ENCODE measurements at regions not wholly inside any gene's neighbourhood (a gene's known extent, or its start where the extent isn't known, plus 50 kb on each side); places are given as distances from the start of the nearest gene placed in this dataset.

DNA sequence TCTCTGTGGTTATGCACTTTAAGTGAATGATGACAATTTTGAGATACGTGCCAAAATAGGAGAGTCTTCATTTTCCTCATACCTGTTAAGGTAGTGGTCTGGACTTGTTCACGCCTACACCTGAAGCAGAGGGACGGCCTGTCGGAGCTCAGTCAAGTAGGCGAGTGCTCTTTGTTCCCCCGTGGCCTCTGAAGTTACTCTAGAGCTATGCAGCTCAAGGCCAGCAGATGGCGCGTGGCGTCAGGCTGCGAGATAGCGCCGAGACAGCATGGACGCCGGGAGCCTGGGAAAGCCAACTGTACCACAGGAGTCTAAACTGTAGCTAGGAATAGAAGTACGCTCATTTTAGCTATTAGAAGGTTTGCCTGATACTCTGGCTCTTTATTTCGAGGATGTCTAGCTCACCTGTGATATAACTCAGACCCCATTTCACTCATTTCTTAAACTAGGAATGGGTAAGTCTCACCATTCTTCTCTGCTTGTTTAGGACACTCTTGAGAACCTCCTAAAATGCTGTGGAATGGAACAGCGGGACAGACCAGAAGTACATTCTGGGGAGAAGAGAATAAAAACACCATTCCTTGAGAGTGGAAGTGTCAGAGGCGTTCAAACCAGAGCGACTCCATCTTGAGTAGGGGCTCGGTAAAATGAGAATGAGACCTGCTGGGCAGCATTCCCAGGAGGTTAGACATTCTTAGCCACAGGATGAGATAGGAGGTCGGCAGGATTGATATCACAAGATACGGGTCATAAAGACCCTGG is 267.4 kb upstream of the HMGA2 start:
- DNase-seq (ENCODE audit: low spot score) = peak; percentile 89

DNA sequence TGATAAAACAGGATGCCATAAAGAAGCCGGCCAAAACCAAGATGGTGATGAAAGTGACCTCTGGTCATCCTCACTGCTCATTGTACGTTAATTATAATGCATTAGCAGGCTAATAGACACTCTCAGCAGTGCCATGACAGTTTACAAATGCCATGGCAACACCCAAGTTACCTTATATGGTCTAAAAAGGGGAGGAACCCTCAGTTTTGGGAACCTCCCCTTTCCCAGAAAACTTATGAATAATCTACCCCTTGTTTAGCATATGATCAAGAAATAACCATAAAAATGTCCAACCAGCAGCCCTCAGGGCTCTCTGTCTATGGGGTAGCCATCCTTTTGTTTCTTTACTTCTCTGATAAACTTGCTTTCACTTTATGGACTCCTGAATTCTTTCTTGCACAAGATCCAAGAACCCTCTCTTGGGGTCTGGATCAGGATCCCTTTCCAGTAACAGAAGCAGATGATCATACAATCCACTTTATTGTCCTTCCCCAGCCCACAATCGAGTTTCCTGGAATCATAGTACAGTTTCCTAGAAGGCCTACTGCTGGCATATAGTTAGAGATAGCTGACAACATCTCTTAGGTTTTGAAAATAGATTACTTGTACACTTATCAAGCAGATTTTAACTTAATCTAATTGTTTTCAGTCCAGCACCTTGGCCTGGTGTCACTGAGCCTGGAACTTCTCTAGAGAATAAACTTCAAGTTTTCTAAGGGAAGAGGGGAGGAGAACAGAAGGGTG is 266.7 kb upstream of the HMGA2 start:
- no peak for DNase-seq (ENCODE audit: low spot score)

DNA sequence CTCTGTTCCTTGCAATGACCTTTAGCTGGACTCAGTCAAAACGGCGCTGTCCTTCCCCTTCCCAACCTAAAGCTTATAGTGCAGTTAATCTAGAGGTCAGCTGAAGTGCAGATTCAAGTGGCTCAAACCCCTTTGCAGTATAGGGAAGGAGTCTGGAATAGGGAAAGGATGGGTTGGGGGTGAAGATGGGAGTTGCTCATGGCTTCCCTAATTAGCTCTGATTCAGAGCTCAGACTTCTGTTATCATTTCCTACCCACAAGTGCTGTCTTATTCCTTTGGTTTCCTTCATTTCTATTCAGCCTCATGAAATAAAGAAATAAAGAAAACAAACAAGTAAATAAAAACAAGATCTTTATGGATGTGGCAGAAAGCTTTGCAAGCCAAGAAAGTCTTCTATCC is 264.0 kb upstream of the HMGA2 start:
- DNase-seq (ENCODE audit: low spot score) = no peak

DNA sequence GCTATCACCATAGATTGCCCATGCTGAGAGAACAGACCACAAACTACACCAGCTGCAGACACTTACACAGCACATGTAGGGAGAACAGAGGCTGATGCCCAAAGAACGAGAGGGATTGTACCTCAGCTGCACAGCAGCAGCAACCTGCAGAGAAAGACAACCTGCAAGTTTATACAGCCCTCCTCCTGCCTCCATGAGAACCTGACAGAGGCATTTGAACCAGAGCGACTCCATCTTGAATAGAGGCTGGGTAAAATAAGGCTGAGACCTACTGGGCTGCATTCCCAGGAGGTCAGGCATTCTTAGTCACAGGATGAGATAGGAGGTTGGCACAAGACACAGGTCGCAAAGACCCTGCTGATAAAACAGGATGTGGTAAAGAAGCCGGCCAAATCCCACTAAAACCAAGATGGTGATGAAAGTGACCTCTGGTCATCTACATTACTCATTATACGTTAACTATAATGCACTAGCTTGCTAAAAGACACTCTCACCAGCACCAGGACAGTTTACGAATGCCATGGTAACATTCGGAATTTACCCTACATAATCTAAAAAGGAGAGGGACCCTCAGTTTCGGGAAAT is 262.4 kb upstream of the HMGA2 start:
- peak; percentile 82 for DNase-seq (ENCODE audit: low spot score)

DNA sequence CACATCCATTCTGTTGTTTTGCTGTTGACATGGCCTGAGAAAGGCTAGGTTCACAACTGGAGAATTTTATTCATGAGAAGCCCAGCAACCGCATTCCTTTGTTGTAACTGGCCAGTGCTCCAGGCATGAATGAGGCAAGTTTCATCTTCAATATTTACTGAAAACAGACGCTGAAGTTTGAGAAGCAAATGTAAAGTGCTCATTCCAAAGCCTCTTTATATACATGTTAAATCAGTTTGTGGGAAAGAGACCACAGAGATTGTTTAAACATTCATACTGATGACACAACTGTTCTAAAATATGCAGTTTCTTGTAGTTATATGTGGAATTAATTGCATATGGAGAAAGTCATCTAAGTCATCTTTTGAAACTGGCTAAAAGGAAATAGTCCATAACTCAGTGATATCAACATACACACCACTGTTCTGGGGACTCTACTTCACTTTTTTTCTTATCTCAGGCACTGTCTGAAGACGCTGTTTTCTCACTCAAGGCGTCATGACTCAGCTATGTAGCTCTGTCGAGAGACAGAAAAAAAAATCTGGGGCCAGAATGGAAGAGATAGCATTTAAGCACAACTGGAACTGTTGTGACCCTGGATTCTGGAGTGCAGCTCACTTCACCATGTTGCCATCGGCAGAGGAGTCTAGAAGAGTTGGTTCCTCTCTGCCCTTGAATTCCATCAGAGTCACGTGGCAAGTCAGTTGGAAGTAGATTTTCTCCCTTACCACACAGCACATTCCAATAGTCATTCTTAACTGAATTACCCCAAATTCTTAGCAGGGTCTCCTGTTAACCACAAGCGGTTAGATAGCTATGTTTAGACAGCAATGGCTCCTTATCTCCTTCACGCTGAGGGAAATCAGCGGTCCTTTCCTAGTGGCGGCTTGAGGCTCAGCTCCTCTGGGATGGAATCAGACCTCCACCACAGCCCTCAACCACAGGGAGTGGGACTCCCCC is 258.4 kb upstream of the HMGA2 start:
- peak; percentile 37 for DNase-seq (ENCODE audit: low spot score)

DNA sequence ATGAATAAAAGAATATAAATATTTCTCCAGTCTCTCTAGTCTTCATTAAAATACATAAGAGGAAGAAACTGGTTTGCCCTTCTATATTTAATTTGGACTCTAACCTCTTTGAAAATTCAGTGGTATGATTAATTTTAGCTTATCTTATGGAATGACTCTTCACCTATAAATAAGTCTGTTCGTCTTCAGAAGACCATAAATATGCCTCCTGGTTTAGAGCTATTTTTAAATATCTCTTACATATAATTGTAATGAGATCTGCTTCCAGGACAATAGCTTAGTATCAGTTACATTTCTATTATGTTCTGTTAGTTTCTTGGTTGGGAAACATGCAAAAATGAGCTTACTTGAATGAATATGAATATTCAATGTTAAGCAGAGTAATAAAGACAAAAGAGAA is 257.5 kb upstream of the HMGA2 start:
- no peak for DNase-seq (ENCODE audit: low spot score)

- DNase-seq (ENCODE audit: low spot score) = no peak
Measured at GRCh38 chr12:65567820-65568219, 256.5 kb upstream of the HMGA2 start.

DNA sequence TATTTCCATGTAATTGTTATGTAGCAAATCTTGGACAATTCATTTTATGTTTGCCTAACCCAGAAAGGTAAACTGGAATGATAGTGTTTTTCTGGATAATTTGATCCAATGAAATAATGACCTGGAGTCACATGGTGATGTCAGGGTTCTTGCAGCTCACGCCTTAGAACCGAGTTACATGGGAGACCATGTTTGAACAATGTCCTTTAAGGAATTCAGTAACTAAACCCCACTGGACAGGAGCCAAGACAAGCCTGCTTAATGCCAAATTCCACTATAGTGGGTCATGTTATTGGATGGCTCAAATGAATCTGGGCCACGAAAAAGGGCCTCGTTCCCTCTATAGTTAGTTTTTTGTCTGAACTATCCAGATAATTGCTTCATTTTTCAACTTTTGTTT is 255.8 kb upstream of the HMGA2 start:
- peak; percentile 82 for DNase-seq (ENCODE audit: low spot score)

DNA sequence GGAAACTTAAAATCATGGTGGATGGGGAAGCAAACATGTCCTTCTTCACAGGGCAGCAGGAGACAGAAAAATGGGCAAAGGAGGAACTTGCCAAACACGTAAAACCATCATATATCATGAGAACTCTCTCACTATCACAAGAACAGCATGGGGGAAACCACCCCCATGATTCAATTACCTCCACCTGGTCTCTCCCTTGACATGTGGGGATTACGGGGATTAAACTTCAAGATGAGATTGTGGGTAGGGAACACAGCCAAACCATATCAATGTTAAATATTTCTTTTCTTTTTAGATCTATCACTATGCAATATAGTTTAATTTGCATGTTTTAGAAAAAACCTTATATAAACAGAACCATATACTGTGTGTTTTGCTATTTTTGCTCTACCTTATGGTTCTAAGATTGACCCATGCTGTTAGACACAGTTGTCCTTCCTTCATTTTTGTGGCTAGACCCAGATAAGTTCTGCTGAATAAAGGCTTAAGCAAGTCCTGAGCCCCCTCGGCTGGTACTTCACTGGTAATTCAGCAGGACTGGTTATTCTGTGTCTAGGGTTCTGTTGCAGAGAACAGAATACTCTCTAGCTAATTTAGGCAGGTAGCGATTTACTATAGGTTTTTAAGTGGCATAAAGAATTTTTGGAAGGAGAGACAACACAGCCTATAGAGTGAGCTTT is 253.7 kb upstream of the HMGA2 start:
- no peak for DNase-seq (ENCODE audit: low spot score)

DNA sequence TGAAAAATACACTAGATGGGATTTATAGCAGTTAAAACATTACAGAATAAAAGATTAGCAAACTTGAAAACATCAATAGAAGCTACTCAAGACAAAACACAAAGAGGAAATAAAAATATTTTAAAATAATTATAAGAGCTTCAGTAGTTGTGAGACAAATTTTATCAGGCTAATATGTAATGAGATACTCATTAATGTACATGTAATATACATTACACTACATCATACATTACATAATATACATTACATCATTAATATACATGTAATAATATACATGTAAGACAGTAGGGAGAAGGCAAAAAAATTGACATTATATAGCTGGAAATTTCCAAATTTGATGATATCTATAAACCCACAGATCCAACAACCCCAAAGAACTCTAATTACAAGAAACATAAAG is 249.4 kb upstream of the HMGA2 start:
- no peak for DNase-seq (ENCODE audit: low spot score)

DNA sequence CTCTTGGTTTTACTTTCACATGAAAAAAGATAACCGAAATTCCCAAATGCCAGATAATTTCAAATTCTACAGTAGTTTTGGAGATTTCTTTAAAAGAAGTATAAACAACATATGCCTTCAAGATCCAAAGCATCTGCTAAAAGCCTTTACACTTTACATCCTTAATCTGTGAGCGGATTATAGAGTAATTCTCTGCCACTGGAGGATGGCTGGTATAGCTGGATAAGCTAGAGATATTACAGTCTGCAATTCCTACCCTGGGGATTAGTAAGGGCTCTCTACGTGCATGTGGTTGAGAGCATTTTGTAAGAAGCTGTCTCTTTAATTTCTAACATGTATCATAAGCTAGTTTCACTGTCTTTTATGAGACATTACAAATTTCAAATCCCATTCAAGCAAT is 240.3 kb upstream of the HMGA2 start:
- DNase-seq (ENCODE audit: low spot score) = no peak

DNA sequence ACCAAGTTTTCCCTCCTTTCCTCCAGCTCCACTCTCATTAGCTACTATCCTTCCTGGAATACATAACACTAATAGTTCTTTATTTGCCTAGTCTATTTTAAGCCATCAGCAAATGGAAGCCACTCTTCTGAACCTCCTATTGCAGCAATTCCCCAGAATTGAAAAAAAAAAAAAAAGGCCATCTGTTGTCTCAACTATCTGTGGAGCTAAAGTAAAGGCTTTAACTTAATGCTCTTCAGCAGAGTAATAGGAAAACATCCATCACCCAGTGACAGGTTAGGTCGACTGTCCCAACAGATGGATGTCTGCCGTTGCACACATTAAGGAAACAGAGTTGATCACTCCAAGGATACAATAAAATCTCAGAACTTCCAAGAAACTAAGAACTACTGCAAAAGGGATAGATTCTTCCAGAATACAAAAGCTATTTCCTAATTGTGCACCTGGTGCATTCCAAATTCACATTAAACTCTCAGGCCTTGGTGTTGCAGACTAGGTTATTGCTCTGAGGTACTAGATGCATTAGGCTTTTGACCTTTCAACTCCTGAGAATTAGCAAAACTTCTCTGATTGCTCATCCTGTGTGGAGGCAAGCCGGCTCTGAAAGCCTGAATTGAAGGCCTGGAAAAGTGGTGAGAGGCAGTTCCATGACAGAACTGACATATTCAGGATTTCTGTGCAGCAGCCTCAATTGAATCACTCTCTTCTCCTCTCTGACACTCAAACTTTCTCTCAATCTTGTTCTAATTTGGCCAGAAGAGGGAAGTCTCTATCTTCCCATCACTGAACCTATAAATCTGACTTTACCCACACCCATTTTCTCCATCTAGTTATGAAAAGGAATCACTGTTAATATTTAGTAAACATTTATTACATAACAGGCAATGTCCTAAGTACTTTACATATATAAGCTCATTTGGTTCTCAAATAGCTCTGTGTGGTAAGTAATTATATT is 238.4 kb upstream of the HMGA2 start:
- DNase-seq (ENCODE audit: low spot score) = no peak

DNA sequence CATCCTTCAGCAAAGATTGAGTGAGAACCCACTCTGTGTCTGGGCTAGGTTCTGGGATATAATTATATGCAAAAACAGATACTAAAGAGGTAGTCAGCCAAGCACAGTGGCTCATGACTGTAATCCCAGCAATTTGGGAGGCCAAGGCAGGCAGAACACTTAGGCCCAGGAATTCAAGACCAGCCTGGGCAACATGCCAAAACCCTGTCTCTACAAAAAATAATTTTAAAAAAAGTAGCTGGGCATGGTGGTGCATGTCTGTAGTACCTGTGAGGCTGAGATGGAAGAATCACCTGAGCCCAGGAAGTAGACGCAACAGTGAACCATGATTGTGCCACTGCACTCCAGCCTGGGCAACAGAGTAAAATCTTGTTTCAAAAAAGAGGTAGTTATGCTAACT is 237.5 kb upstream of the HMGA2 start:
- DNase-seq (ENCODE audit: low spot score) = peak; percentile 63

GRCh38 chr12:65590318-65590717 is 234.0 kb upstream of the HMGA2 start:
- no peak for DNase-seq (ENCODE audit: low spot score)

GRCh38 chr12:65592416-65592815 is 231.9 kb upstream of the HMGA2 start:
- DNase-seq (ENCODE audit: low spot score) = no peak

- no peak for DNase-seq (ENCODE audit: low spot score)
Measured at GRCh38 chr12:65593239-65593701, 231.0 kb upstream of the HMGA2 start.

- peak; percentile 19 for DNase-seq (ENCODE audit: low spot score)
Measured at GRCh38 chr12:65594409-65594808, 229.9 kb upstream of the HMGA2 start.

- no peak for DNase-seq (ENCODE audit: low spot score)
Measured at GRCh38 chr12:65595016-65595560, 229.2 kb upstream of the HMGA2 start.

- DNase-seq (ENCODE audit: low spot score) = no peak
Measured at GRCh38 chr12:65596514-65597091, 227.7 kb upstream of the HMGA2 start.

DNA sequence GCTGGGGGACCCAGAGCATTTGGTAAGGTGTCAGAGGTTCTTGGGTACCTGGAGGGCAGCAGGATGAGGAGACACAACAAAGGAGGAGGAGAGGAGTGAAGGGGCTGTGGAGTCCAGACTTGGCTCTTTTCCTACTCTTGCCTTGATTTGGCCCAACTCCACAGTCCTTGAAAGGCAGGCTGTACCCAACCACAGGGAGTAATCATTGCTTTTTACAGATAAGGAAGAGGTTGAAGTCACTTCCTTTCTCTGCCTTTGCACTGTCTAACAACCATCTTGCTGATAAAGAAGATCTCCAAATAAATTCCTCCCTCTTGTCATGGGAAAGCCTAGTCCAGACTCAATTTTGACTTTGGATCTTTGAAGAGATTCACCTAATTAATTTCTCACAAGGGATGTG is 226.8 kb upstream of the HMGA2 start:
- DNase-seq (ENCODE audit: low spot score) = peak; percentile 29
